ENCODE measurements at regions not wholly inside any gene's neighbourhood (a gene's known extent, or its start where the extent isn't known, plus 50 kb on each side); places are given as distances from the start of the nearest gene placed in this dataset.

GRCh38 chr15:29563112-29563511 lies 259.2 kb downstream of the TJP1 start:
- Histone ChIP-seq H3K9ac (ENCODE audit: low read depth, low read length) (no peak overlapping the region), H4K20me1 (ENCODE audit: insufficient read depth, low read length) (no peaks in the 10 kb centered on the region), H2BK15ac (ENCODE audit: low read depth, low read length) (no peak overlapping the region), H3K36me3 (ENCODE audit: control insufficient read depth, insufficient read depth, low read length) (no peaks in the 10 kb centered on the region), H3K56ac (ENCODE audit: extremely low read depth, insufficient read depth, low read length) (no peak overlapping the region), H2BK120ac (ENCODE audit: low read depth, low read length) (no peak overlapping the region), H3K14ac (replicated peaks; ENCODE audit: low read depth, low read length) (no peak overlapping the region), H3K9me3 (ENCODE audit: control insufficient read depth, insufficient read depth, low read length) (no peaks in the 10 kb centered on the region), H3K4me1 (ENCODE audit: control insufficient read depth, insufficient read depth, low read length) (no peaks in the 10 kb centered on the region), H2AFZ (replicated peaks; ENCODE audit: low read length, poor library complexity) (no peak overlapping the region), H3K79me1 (ENCODE audit: low read depth in 1 of 2, low read length in 2 of 2) (no peaks in the 10 kb centered on the region), H4K5ac (ENCODE audit: low read depth, low read length) (no peak overlapping the region), H3K9me1 (ENCODE audit: insufficient read depth, low read length) (no peaks in the 10 kb centered on the region), H4K8ac (ENCODE audit: low read depth in 2 of 2, low read length in 2 of 2) (no peak overlapping the region), H3K18ac (ENCODE audit: low read depth, low read length) (no peak overlapping the region), H2AK5ac (ENCODE audit: low read depth, low read length) (no peak overlapping the region), H2BK5ac (ENCODE audit: low read depth, low read length, poor library complexity, severe bottlenecking) (no peak overlapping the region), H3K4me3 (ENCODE audit: insufficient read depth, low read depth, low read length) (no peak overlapping the region), H3K4ac (ENCODE audit: low read depth, low read length) (no peak overlapping the region), H3K27me3 (ENCODE audit: control insufficient read depth, insufficient read depth, low read length) (peaks cover 9% of the 10 kb centered on the region), H4K91ac (ENCODE audit: insufficient read depth, low read depth, low read length) (no peak overlapping the region), H3K4me2 (ENCODE audit: low read depth, low read length) (no peak overlapping the region), H2AK9ac (replicated peaks; ENCODE audit: low read depth, low read length, poor library complexity) (no peak overlapping the region), H2BK20ac (ENCODE audit: low read depth, low read length) (no peak overlapping the region), H3K23ac (ENCODE audit: low read depth, low read length) (no peak overlapping the region), H3K27ac (ENCODE audit: insufficient read depth, low read length) (no peak overlapping the region)
- ChIA-PET CTCF (interaction anchor here (0.6 kb wide), 1 partner anchor 22 kb away, joined by 3 read pairs; no protein-coding TSS in a partner anchor), POLR2A (ENCODE audit: unreplicated experiment) (no interaction called here)
- no peak for DNase-seq
- no peak for TF ChIP-seq FOS (IDR thresholded peaks at IDR 0.05; ENCODE audit: low read depth, low read length)
- no peak for TF ChIP-seq MXI1 (IDR thresholded peaks at IDR 0.05; ENCODE audit: borderline replicate concordance, low read depth, low read length)
- TF ChIP-seq POLR2A (IDR thresholded peaks at IDR 0.05; ENCODE audit: low read depth, low read length), result no peak
- TF ChIP-seq CHD1 (IDR thresholded peaks at IDR 0.05; ENCODE audit: low read depth, low read length), result no peak
- no peak for TF ChIP-seq CEBPB (IDR thresholded peaks at IDR 0.05; ENCODE audit: low read depth, low read length)
- TF ChIP-seq MAFK (IDR thresholded peaks at IDR 0.05; ENCODE audit: low read depth, low read length), result no peak
- no peak for TF ChIP-seq ELK1 (IDR thresholded peaks at IDR 0.05; ENCODE audit: borderline replicate concordance, low read depth, low read length)
- TF ChIP-seq MAZ (IDR thresholded peaks at IDR 0.05; ENCODE audit: borderline replicate concordance, low read depth, low read length), result no peak
- TF ChIP-seq BHLHE40 (IDR thresholded peaks at IDR 0.05; ENCODE audit: low read depth, low read length), result no peak
- no peak for TF ChIP-seq USF2 (IDR thresholded peaks at IDR 0.05; ENCODE audit: low read depth, low read length)
- TF ChIP-seq RCOR1 (IDR thresholded peaks at IDR 0.05; ENCODE audit: insufficient replicate concordance, low read length), result no peak
- TF ChIP-seq NFE2L2 (IDR thresholded peaks at IDR 0.05; ENCODE audit: low read depth, low read length), result no peak
- no peak for TF ChIP-seq CTCF (conservative IDR thresholded peaks at IDR 0.05; ENCODE audit: low read depth, low read length)
- TF ChIP-seq SMC3 (IDR thresholded peaks at IDR 0.05; ENCODE audit: low read depth, low read length), result no peak
- TF ChIP-seq RAD21 (IDR thresholded peaks at IDR 0.05; ENCODE audit: low read length), result no peak
- no peak for TF ChIP-seq RFX5 (IDR thresholded peaks at IDR 0.05; ENCODE audit: low read depth, low read length)
- dilution Hi-C loops (cut with HindIII; ENCODE audit: low sequenced_read_pairs, unreplicated experiment) (no loop called here), intact Hi-C loops (cut with micrococcal nuclease) (no loop called here), in situ Hi-C loops (cut with MboI; ENCODE audit: low sequenced_read_pairs) (no loop called here)
- BruUV-seq (replicated peaks), result no TSS peak
- ATAC-seq (ENCODE audit: low read depth), result no peak
